A549 (cell line): ENCODE measurements at regions not wholly inside any gene's neighbourhood (a gene's known extent, or its start where the extent isn't known, plus 50 kb on each side); places are given as distances from the start of the nearest gene placed in this dataset.

Source experiments
- ATAC-seq, 2 experiments: fragments of 200-7000 bp in 1 of 2; fragments of >200 bp in 1 of 2; cut with Nextera tagmentation in 1 of 2; cut with Tn5 transposase in 1 of 2; 3 replicates each; pipeline versions ENCODE4 v1.8.0 to v1.9.1; 2018 to 2020; ENCODE audit warnings: mild to moderate bottlenecking in 1 of 2, moderate library complexity in 1 of 2
- CTCF ChIA-PET: fragments of 300-600 bp; sonication (Branson Sonifier 250); formaldehyde crosslinking; extraction: SDS; loops from one replicate; lab custom pipeline; 2021; ENCODE audit warnings: antibody characterized with exemption, inconsistent platforms; lab: Yijun Ruan, JAX
- POLR2A ChIA-PET: fragments of 350-600 bp; formaldehyde crosslinking; extraction: SDS; loops from one replicate; lab custom pipeline; 2021; ENCODE audit warnings: antibody characterized with exemption, inconsistent platforms; lab: Yijun Ruan, JAX
- DNase-seq, 2 experiments: peaks; one replicate each; pipeline versions ENCODE4 v3.0.0 to v3.0.0-alpha.2; 2011 to 2016; ENCODE audit warnings: low read depth in 1 of 2, low spot score in 1 of 2
- FAIRE-seq: peaks from 2 replicates; lab custom pipeline; 2011; peaks lifted over from hg19 to GRCh38; lab: Jason Lieb, UNC
- H3K27ac ChIP-seq, 2 experiments: fragments of >200 bp; sonication (Bioruptor Twin); formaldehyde crosslinking; 3 replicates each; pipeline ENCODE4 v1.5.1; 2016 to 2017
- H3K4me1 ChIP-seq: fragments of >200 bp; sonication (Bioruptor Twin); formaldehyde crosslinking; 3 replicates; pipeline ENCODE4 v1.6.1; 2016
- H3K4me2 ChIP-seq: fragments of >200 bp; sonication (Bioruptor Twin); formaldehyde crosslinking; 3 replicates; pipeline ENCODE4 v1.6.1; 2016
- H3K4me3 ChIP-seq: fragments of >200 bp; sonication (Bioruptor Twin); formaldehyde crosslinking; 3 replicates; pipeline ENCODE4 v1.5.1; 2016
- H3K9me3 ChIP-seq: fragments of >200 bp; sonication (Bioruptor Twin); formaldehyde crosslinking; 3 replicates; pipeline ENCODE4 v1.6.1; 2016
- ATOH8 ChIP-seq: fragments of 250-450 bp; sonication (Bioruptor Pico); IDR thresholded peaks from 2 replicates; pipeline ENCODE4 v1.5.0; 2020; ENCODE audit warnings: low read depth, mild to moderate bottlenecking, moderate library complexity
- CBX8 ChIP-seq: fragments of 200-600 bp; sonication (generic); IDR thresholded peaks from 2 replicates; pipeline ENCODE4 v1.6.1; 2016
- CEBPB ChIP-seq, 2 experiments: fragments of >200 bp in 1 of 2; sonication (Bioruptor Twin) in 1 of 2; formaldehyde crosslinking in 1 of 2; IDR thresholded peaks; 2 replicates each; pipeline ENCODE4 v1.6.1; 2012 to 2016
- CHD4 ChIP-seq: fragments of 200-600 bp; sonication (generic); IDR thresholded peaks from 2 replicates; pipeline ENCODE4 v1.6.1; 2016; ENCODE audit warnings: antibody characterized with exemption, mild to moderate bottlenecking, borderline replicate concordance
- E2F6 ChIP-seq: IDR thresholded peaks from 2 replicates; pipeline ENCODE4 v1.6.1; 2012; ENCODE audit warnings: low read depth, borderline replicate concordance
- EP300 ChIP-seq, 2 experiments: fragments of >200 bp; sonication (Bioruptor Twin); formaldehyde crosslinking; IDR thresholded peaks; 2 replicates in 1 of 2; 3 replicates in 1 of 2; pipeline ENCODE4 v1.6.1; 2016 to 2017
- ESRRA ChIP-seq: fragments of 150-350 bp; IDR thresholded peaks from 2 replicates; pipeline ENCODE4 v1.6.1; 2014; ENCODE audit warnings: mild to moderate bottlenecking, low read length, borderline replicate concordance
- FOSL2 ChIP-seq, 2 experiments: fragments of 450-650 bp in 1 of 2; fragments of >200 bp in 1 of 2; sonication (Bioruptor Twin) in 1 of 2; formaldehyde crosslinking; IDR thresholded peaks; 2 replicates each; pipeline versions ENCODE4 v1.5.0 to v1.6.1; 2016 to 2020; ENCODE audit warnings: mild to moderate bottlenecking in 1 of 2, moderate library complexity in 1 of 2
- GATA3 ChIP-seq: IDR thresholded peaks from 2 replicates; pipeline ENCODE4 v1.6.1; 2012; ENCODE audit warnings: borderline replicate concordance
- HDAC2 ChIP-seq: fragments of 200-600 bp; sonication (generic); IDR thresholded peaks from 2 replicates; pipeline ENCODE4 v1.6.1; 2016
- HEYL ChIP-seq: fragments of 250-450 bp; sonication (Bioruptor Pico); IDR thresholded peaks from 2 replicates; pipeline ENCODE4 v1.8.0; 2021; ENCODE audit warnings: mild to moderate bottlenecking, moderate library complexity
- HOXA7 ChIP-seq: fragments of 250-450 bp; sonication (Bioruptor Pico); IDR thresholded peaks from 2 replicates; pipeline ENCODE4 v1.5.0; 2020; ENCODE audit warnings: mild to moderate bottlenecking, moderate library complexity
- HOXB13 ChIP-seq: fragments of 250-450 bp; sonication (Bioruptor Pico); IDR thresholded peaks from 2 replicates; pipeline ENCODE4 v1.5.0; 2020; ENCODE audit warnings: low read depth, mild to moderate bottlenecking, moderate library complexity
- JUNB ChIP-seq: fragments of >200 bp; sonication (Bioruptor Twin); formaldehyde crosslinking; IDR thresholded peaks from 2 replicates; pipeline ENCODE4 v1.6.1; 2016
- KDM1A ChIP-seq: fragments of 200-600 bp; sonication (generic); IDR thresholded peaks from 2 replicates; pipeline ENCODE4 v1.6.1; 2016; ENCODE audit warnings: low read depth, mild to moderate bottlenecking
- NFE2L2 ChIP-seq: fragments of 150-350 bp; conservative IDR thresholded peaks from 2 replicates; pipeline ENCODE4 v1.6.1; 2014; ENCODE audit warnings: low read length
- PBX3 ChIP-seq: IDR thresholded peaks from 2 replicates; pipeline ENCODE4 v1.6.1; 2012
- POLR2A ChIP-seq: IDR thresholded peaks from 2 replicates; pipeline ENCODE4 v1.6.1; 2012; ENCODE audit warnings: mild to moderate bottlenecking, low read length
- RCOR1 ChIP-seq: fragments of 150-350 bp; IDR thresholded peaks from 2 replicates; pipeline ENCODE4 v1.6.1; 2014; ENCODE audit warnings: antibody characterized with exemption, low read length, low read depth
- RFX5 ChIP-seq: fragments of 450-650 bp; IDR thresholded peaks from 2 replicates; pipeline ENCODE4 v1.7.1; 2014; ENCODE audit warnings: antibody characterized with exemption, mild to moderate bottlenecking, moderate library complexity
- RNF2 ChIP-seq: fragments of 200-600 bp; sonication (generic); IDR thresholded peaks from 2 replicates; pipeline ENCODE4 v1.6.1; 2016; ENCODE audit warnings: low read depth, mild to moderate bottlenecking, antibody characterized with exemption, moderate library complexity, borderline replicate concordance
- SMC3 ChIP-seq: fragments of >200 bp; sonication (Bioruptor Twin); formaldehyde crosslinking; IDR thresholded peaks from 3 replicates; pipeline ENCODE4 v1.6.1; 2018; ENCODE audit warnings: inconsistent platforms
- SREBF2 ChIP-seq: fragments of 450-650 bp; IDR thresholded peaks from 2 replicates; pipeline ENCODE4 v1.6.1; 2014; ENCODE audit warnings: mild to moderate bottlenecking, moderate library complexity
- USF2 ChIP-seq: fragments of 450-650 bp; IDR thresholded peaks from 2 replicates; pipeline ENCODE4 v1.6.1; 2014; ENCODE audit warnings: antibody characterized with exemption
- ZFP36 ChIP-seq: fragments of 450-650 bp; IDR thresholded peaks from 2 replicates; pipeline ENCODE4 v1.6.1; 2014; ENCODE audit warnings: borderline replicate concordance; ENCODE audit not compliant: partially characterized antibody
- ZNF302 ChIP-seq: fragments of 250-450 bp; sonication (Bioruptor Pico); IDR thresholded peaks from 2 replicates; pipeline ENCODE4 v1.9.0; 2021; ENCODE audit warnings: inconsistent platforms, mild to moderate bottlenecking, moderate library complexity
- ZSCAN20 ChIP-seq: fragments of 250-450 bp; sonication (Bioruptor Pico); IDR thresholded peaks from 2 replicates; pipeline ENCODE4 v1.8.0; 2022; ENCODE audit warnings: mild to moderate bottlenecking, moderate library complexity
- WGBS: methylation state at CpG from one replicate; pipeline ENCODE4 v1.1.6; 2017; ENCODE audit errors: missing lambda C conversion rate; 5-methylcytosine and 5-hydroxymethylcytosine counted together
- TF ChIP-seq, protein P1 (sequence below): fragments of >200 bp; sonication (Bioruptor Twin); formaldehyde crosslinking; IDR thresholded peaks from 3 replicates; pipeline ENCODE4 v1.5.1; 2016

GRCh38 chr6:95293257-95293656, 284.1 kb upstream of the MANEA start:
- no peak for FAIRE-seq
- no peak for DNase-seq
- Histone ChIP-seq H3K27ac (no peak overlapping the region), H3K4me1 (no peaks in the 10 kb centered on the region), H3K9me3 (no peaks in the 10 kb centered on the region), H3K4me3 (no peak overlapping the region), H3K4me2 (no peak overlapping the region)
- ATAC-seq, result no peak
- ChIA-PET CTCF (no interaction called here), POLR2A (no interaction called here)
- WGBS, result 18% methylated on average over 2 of the region's 2 CpGs
- TF ChIP-seq SREBF2, result no peak
- no peak for TF ChIP-seq HEYL (CRISPR knock-in tag)
- TF ChIP-seq RFX5, result no peak
- no peak for TF ChIP-seq RNF2
- no peak for TF ChIP-seq EP300 (IDR thresholded peaks at IDR 0.05)
- TF ChIP-seq ZNF302, result no peak
- no peak for TF ChIP-seq CBX8
- TF ChIP-seq, protein P1, sequence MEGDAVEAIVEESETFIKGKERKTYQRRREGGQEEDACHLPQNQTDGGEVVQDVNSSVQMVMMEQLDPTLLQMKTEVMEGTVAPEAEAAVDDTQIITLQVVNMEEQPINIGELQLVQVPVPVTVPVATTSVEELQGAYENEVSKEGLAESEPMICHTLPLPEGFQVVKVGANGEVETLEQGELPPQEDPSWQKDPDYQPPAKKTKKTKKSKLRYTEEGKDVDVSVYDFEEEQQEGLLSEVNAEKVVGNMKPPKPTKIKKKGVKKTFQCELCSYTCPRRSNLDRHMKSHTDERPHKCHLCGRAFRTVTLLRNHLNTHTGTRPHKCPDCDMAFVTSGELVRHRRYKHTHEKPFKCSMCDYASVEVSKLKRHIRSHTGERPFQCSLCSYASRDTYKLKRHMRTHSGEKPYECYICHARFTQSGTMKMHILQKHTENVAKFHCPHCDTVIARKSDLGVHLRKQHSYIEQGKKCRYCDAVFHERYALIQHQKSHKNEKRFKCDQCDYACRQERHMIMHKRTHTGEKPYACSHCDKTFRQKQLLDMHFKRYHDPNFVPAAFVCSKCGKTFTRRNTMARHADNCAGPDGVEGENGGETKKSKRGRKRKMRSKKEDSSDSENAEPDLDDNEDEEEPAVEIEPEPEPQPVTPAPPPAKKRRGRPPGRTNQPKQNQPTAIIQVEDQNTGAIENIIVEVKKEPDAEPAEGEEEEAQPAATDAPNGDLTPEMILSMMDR, result no peak
- no peak for TF ChIP-seq KDM1A
- TF ChIP-seq ESRRA, result no peak
- no peak for TF ChIP-seq CHD4
- TF ChIP-seq SMC3, result no peak
- TF ChIP-seq JUNB, result no peak
- TF ChIP-seq FOSL2 (IDR thresholded peaks at IDR 0.05), result no peak
- TF ChIP-seq FOSL2 (CRISPR knock-in tag; IDR thresholded peaks at IDR 0.05), result no peak
- no peak for TF ChIP-seq HDAC2
- TF ChIP-seq, all 56 proteins: peak for 0

- CTCF ChIA-PET, result no interaction called here
- DNase-seq, result no peak
- no peaks in the 10 kb centered on the region for H3K9me3 ChIP-seq
- no peak overlapping the region for H3K4me2 ChIP-seq
- H3K4me1 ChIP-seq, result no peaks in the 10 kb centered on the region
- WGBS, result 0% methylated on average over 2 of the region's 2 CpGs
- FAIRE-seq, result no peak
- ATAC-seq, result no peak
- no peak overlapping the region for H3K4me3 ChIP-seq
- POLR2A ChIA-PET, result no interaction called here
- TF ChIP-seq HOXB13 (no peak), CEBPB (IDR thresholded peaks at IDR 0.05) (no peak), PBX3 (no peak), POLR2A (no peak), ZSCAN20 (CRISPR knock-in tag) (no peak), USF2 (no peak), ZNF302 (no peak), ATOH8 (CRISPR knock-in tag) (no peak)
- TF ChIP-seq, all 56 proteins: peak for 0
- H3K27ac ChIP-seq, result no peak overlapping the region
These were observed 283.3 kb upstream of the MANEA start for GRCh38 chr6:95294043-95294442.

DNA sequence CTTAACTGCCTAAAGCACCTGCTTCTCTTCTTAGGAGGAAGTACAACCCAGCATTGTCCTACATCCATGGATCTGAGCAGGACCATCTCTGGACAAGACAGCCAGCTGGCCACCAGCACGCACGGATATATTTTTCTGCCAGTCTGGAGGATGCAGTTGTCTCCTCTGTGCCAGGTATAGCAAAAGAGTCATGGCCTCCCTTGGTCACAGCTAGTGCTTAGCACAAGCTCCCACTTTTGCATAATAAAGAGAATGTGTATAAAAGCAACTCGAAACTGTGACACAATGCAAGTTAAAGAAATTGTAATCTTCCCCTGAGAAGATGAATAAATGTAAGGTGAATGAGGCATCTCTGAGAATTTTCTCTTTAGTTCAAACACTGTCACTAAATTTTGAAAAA, 267.8 kb upstream of the MANEA start:
- Histone ChIP-seq H3K4me3 (no peak overlapping the region), H3K4me2 (no peak overlapping the region), H3K27ac (no peak overlapping the region), H3K4me1 (no peaks in the 10 kb centered on the region), H3K9me3 (no peaks in the 10 kb centered on the region)
- ChIA-PET POLR2A (no interaction called here), CTCF (no interaction called here)
- WGBS, result 8% methylated on average over 3 of the region's 3 CpGs
- no peak for FAIRE-seq
- ATAC-seq, result no peak
- DNase-seq, result no peak
- TF ChIP-seq USF2, result no peak
- no peak for TF ChIP-seq RNF2
- no peak for TF ChIP-seq HOXA7
- TF ChIP-seq HEYL (CRISPR knock-in tag), result no peak
- TF ChIP-seq HDAC2, result no peak
- no peak for TF ChIP-seq E2F6
- no peak for TF ChIP-seq ZFP36
- TF ChIP-seq ZSCAN20 (CRISPR knock-in tag), result no peak
- no peak for TF ChIP-seq JUNB
- TF ChIP-seq RCOR1, result no peak
- TF ChIP-seq NFE2L2, result no peak
- TF ChIP-seq GATA3, result no peak
